ENCODE measurements at regions not wholly inside any gene's neighbourhood (a gene's known extent, or its start where the extent isn't known, plus 50 kb on each side); places are given as distances from the start of the nearest gene placed in this dataset.

DNA sequence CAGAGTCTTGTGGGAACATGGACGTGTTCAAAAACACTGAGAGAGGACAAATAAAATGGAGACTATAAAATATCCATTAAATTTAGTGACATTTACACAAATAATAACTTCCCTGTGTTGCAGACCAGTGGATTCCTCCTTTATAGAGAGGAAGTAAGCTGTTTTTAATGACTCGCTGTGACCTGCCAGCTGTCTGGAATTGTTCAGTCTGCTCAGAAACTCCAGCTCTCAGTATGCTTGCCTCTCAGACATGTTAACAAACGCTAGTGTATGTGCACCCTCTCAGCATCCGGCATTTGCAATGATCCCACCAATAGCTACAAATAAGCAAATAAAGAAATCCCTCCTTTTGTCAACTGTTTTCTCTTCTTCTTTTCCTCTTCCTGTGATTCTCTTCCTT, 158.0 kb upstream of the TCF21 start:
- DNase-seq = no peak
- in situ Hi-C loops (cut with HindIII; ENCODE audit: low pct_ligation_motif_present, low pct_unique_long_range_greater_than_20kb, low sequenced_read_pairs) = no loop called here

- DNase-seq = no peak
- in situ Hi-C loops (cut with HindIII; ENCODE audit: low pct_ligation_motif_present, low pct_unique_long_range_greater_than_20kb, low sequenced_read_pairs) = no loop called here
Observed at GRCh38 chr6:133740218-133740617, 148.7 kb upstream of the TCF21 start.

GRCh38 chr6:133740816-133741215, 148.1 kb upstream of the TCF21 start:
- in situ Hi-C loops (cut with HindIII; ENCODE audit: low pct_ligation_motif_present, low pct_unique_long_range_greater_than_20kb, low sequenced_read_pairs) = no loop called here
- no peak for DNase-seq

- DNase-seq = no peak
- in situ Hi-C loops (cut with HindIII; ENCODE audit: low pct_ligation_motif_present, low pct_unique_long_range_greater_than_20kb, low sequenced_read_pairs) = no loop called here
Observed at GRCh38 chr6:133741375-133741861, 147.5 kb upstream of the TCF21 start.

- in situ Hi-C loops (cut with HindIII; ENCODE audit: low pct_ligation_motif_present, low pct_unique_long_range_greater_than_20kb, low sequenced_read_pairs) = no loop called here
- DNase-seq = no peak
Observed at GRCh38 chr6:133743621-133744020, 145.3 kb upstream of the TCF21 start.

DNA sequence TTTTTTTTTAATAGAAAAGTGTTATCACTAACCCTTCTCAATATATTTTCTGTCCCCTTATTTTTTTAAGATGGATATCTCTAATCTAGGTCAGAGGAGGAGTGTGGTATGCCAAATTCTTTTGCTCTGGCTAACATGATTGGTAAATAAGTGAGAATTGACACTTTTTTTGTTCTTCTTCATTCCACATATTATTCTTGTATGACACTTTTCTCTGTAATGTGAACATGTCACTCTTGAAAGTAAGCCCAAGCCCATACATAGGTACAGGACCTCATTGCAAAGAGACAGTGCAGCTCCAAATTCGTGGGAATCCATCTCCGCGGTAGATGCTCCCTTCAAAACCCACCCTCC, 142.5 kb upstream of the TCF21 start:
- in situ Hi-C loops (cut with HindIII; ENCODE audit: low pct_ligation_motif_present, low pct_unique_long_range_greater_than_20kb, low sequenced_read_pairs) = no loop called here
- DNase-seq = no peak

DNA sequence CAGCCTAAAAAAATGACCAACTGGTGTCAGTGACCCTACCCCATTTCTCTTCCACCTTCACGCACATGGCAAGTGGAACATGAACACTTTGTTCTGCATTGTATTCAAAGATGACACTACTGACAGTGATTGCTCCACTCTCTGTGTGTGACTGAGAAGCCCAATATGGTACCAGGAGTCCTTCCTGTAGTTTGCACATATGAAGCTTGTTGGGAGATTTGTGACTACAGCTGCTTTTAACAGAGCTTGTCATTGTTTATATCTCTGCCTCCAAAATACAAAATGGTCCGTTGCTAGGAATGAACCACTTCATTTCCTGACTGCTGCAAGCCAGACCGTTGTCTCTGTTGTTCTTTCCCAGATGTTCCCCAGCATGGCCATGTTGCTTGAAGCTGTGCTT, 140.3 kb upstream of the TCF21 start:
- no peak for DNase-seq
- in situ Hi-C loops (cut with HindIII; ENCODE audit: low pct_ligation_motif_present, low pct_unique_long_range_greater_than_20kb, low sequenced_read_pairs) = no loop called here

DNA sequence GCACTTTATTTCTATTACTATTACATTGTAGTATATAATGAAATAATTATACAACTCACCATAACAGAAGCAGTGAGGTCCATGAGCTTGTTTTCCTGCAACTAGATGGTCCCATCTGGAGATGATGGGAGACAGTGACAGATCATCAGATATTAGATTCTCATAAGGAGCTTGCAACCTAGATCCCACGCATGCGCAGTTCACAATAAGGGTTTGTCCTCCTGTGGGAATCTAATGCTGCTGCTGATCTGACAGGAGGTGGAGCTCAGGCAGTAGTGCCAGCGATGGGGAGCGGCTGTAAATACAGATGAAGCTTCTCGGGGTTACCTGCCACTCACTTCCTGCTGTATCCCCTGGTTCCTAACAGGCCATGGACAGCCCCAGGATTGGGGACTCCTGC, 139.5 kb upstream of the TCF21 start:
- in situ Hi-C loops (cut with HindIII; ENCODE audit: low pct_ligation_motif_present, low pct_unique_long_range_greater_than_20kb, low sequenced_read_pairs) = no loop called here
- DNase-seq = no peak

DNA sequence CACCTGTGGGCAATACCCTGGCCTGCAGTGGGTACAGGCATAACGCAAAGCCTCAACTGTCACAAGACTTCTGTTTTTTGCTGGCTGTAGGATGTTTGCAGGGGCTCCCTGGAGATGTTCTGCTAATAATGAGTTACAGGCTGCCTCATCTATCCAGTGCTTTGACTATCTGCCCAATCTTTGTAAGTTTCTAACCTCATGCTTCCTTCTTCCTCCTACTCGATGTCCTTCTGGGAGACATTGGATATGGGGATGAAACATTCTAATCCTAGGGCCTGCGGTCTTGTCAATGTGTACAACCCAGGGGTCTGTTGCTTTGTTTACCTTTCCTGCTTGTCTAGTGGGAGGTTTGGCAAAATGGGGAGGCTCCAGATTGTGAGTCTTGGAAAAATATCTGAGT, 136.8 kb upstream of the TCF21 start:
- in situ Hi-C loops (cut with HindIII; ENCODE audit: low pct_ligation_motif_present, low pct_unique_long_range_greater_than_20kb, low sequenced_read_pairs) = no loop called here

DNA sequence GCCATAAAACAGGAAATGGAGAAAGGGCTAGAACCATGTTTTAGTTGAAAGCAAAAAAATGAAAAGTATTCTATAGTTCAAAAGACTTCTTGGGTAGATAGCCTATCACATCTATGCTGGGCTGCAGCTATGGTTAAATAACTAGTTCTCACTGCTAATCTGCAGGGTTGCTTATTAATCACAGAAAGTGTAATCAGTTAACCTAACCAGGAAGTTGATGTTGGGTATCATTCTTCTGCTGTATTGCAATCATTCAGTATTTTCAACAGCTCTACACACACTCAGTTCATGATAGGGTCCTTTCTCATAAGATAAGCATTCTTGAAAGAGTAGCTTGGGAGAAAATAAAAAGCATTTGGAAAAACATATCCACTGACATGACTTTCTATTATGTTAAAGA, 135.2 kb upstream of the TCF21 start:
- in situ Hi-C loops (cut with HindIII; ENCODE audit: low pct_ligation_motif_present, low pct_unique_long_range_greater_than_20kb, low sequenced_read_pairs) = no loop called here
- DNase-seq = no peak

More for the DNA sequence above, 136.8 kb upstream of the TCF21 start:
- no peak for DNase-seq

GRCh38 chr6:133754298-133754697, 134.6 kb upstream of the TCF21 start:
- DNase-seq = no peak
- in situ Hi-C loops (cut with HindIII; ENCODE audit: low pct_ligation_motif_present, low pct_unique_long_range_greater_than_20kb, low sequenced_read_pairs) = no loop called here

- no peak for DNase-seq
- in situ Hi-C loops (cut with HindIII; ENCODE audit: low pct_ligation_motif_present, low pct_unique_long_range_greater_than_20kb, low sequenced_read_pairs) = no loop called here
Observed at GRCh38 chr6:133756078-133756695, 132.7 kb upstream of the TCF21 start.

- no peak for DNase-seq
- in situ Hi-C loops (cut with HindIII; ENCODE audit: low pct_ligation_motif_present, low pct_unique_long_range_greater_than_20kb, low sequenced_read_pairs) = no loop called here
Observed at GRCh38 chr6:133757335-133757734, 131.6 kb upstream of the TCF21 start.

- DNase-seq = no peak
- in situ Hi-C loops (cut with HindIII; ENCODE audit: low pct_ligation_motif_present, low pct_unique_long_range_greater_than_20kb, low sequenced_read_pairs) = no loop called here
Observed at GRCh38 chr6:133758815-133759335, 130.0 kb upstream of the TCF21 start.

GRCh38 chr6:133759524-133759923, 129.4 kb upstream of the TCF21 start:
- in situ Hi-C loops (cut with HindIII; ENCODE audit: low pct_ligation_motif_present, low pct_unique_long_range_greater_than_20kb, low sequenced_read_pairs) = no loop called here
- no peak for DNase-seq

GRCh38 chr6:133761706-133762105, 127.2 kb upstream of the TCF21 start:
- DNase-seq = no peak
- in situ Hi-C loops (cut with HindIII; ENCODE audit: low pct_ligation_motif_present, low pct_unique_long_range_greater_than_20kb, low sequenced_read_pairs) = no loop called here

DNA sequence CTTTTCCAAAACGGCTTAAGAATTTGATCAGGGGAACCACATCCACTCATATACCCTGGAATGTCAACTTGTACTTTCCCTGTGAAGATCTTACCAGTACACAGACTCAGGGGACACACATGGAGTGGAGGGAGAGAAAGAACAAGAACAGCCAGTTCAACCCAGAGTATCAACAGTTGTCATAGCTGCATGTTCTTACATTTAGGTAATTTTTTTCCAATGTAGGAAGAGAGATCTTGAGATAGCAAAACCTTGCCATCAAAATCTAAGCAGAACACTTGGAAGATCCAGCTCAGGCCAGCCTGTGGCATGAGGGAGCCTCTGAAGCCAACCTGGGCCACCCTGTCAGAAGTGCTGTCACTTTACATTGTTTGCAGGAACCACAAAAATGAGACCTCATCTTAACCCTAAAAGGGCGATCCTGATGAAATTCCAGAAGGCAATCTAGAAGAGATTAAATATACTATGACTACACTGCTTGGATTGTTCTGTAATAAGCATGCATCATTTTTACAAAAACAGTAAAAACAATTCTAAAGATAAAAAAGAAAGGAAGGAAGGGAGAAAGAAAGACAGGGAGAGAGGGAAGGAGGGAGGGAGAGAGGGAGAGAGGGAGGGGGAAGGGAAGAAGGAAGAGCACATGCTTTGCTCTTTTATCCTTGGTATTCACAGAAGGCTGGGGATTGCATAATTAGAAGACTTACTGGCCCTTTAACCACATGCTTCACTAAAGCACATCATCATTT, 124.7 kb upstream of the TCF21 start:
- DNase-seq = no peak
- in situ Hi-C loops (cut with HindIII; ENCODE audit: low pct_ligation_motif_present, low pct_unique_long_range_greater_than_20kb, low sequenced_read_pairs) = no loop called here

GRCh38 chr6:133764754-133765208, 124.1 kb upstream of the TCF21 start:
- in situ Hi-C loops (cut with HindIII; ENCODE audit: low pct_ligation_motif_present, low pct_unique_long_range_greater_than_20kb, low sequenced_read_pairs) = no loop called here
- DNase-seq = no peak

DNA sequence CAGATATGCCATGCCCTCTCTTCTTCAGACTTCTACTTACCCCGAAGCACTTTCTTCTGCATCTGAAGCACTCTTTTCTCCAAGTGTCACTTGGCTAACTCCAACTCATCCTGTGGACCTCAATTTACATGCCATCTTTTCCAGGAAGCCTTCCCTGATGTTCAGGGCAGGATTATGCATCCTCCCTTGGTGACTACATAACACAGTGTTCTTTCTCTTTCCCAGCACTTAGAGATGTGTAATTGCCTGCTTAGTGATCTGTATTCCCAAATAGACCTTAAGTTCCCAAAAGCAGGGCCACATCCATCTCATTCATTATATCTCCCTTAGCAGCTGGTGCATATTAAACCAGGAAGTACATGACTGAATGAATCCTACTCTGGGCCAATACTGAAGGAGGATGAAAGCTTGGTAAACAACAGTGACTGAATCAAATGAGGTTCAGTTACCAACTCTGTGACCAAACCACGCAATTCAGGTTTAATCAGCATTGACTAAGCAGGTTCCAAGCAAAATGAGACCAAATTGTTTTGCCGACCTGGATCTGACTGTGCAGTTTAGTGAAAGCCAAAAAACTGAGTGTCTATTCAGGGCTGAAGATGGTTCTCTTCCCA, 121.4 kb upstream of the TCF21 start:
- no peak for DNase-seq
- in situ Hi-C loops (cut with HindIII; ENCODE audit: low pct_ligation_motif_present, low pct_unique_long_range_greater_than_20kb, low sequenced_read_pairs) = no loop called here
